Astrocyte (in vitro differentiated cells and primary cell): ENCODE measurements at regions not wholly inside any gene's neighbourhood (a gene's known extent, or its start where the extent isn't known, plus 50 kb on each side); places are given as distances from the start of the nearest gene placed in this dataset.

Experiments used
- DNase-seq: peaks from one replicate; pipeline ENCODE4 v3.0.0-alpha.2; 2010; ENCODE audit warnings: low read depth
- FAIRE-seq: peaks from 2 replicates; lab custom pipeline; 2011; peaks lifted over from hg19 to GRCh38; lab: Jason Lieb, UNC
- H2AFZ ChIP-seq: 2 replicates; pipeline ENCODE4 v1.6.0; 2012; ENCODE audit warnings: low read depth, low read length, inconsistent platforms
- H3K27ac ChIP-seq: 2 replicates; pipeline ENCODE4 v1.5.1; 2011; ENCODE audit warnings: low read depth, low read length, inconsistent platforms
- H3K27me3 ChIP-seq: 2 replicates; pipeline ENCODE4 v1.6.0; 2011; ENCODE audit warnings: low read length, inconsistent platforms; ENCODE audit not compliant: insufficient read depth
- H3K36me3 ChIP-seq: 2 replicates; pipeline ENCODE4 v1.5.1; 2011; ENCODE audit warnings: low read length, inconsistent platforms; ENCODE audit not compliant: insufficient read depth
- H3K4me1 ChIP-seq: 2 replicates; pipeline ENCODE4 v1.5.1; 2011; ENCODE audit warnings: low read length, inconsistent platforms; ENCODE audit not compliant: insufficient read depth
- H3K4me2 ChIP-seq: 2 replicates; pipeline ENCODE4 v1.6.0; 2012; ENCODE audit warnings: low read length, inconsistent platforms
- H3K4me3 ChIP-seq: 2 replicates; pipeline ENCODE4 v1.5.1; 2011; ENCODE audit warnings: low read depth, mild to moderate bottlenecking, low read length, inconsistent platforms; ENCODE audit not compliant: insufficient read depth
- H3K79me2 ChIP-seq: 2 replicates; pipeline ENCODE4 v1.6.0; 2012; ENCODE audit warnings: mild to moderate bottlenecking, low read length, inconsistent platforms; ENCODE audit not compliant: insufficient read depth
- H3K9ac ChIP-seq: 2 replicates; pipeline ENCODE4 v1.6.0; 2012; ENCODE audit warnings: mild to moderate bottlenecking, low read length, inconsistent platforms
- H3K9me3 ChIP-seq: 2 replicates; pipeline ENCODE4 v1.5.1; 2012; ENCODE audit warnings: low read depth, mild to moderate bottlenecking, low read length, inconsistent platforms; ENCODE audit not compliant: insufficient read depth
- H4K20me1 ChIP-seq: 2 replicates; pipeline ENCODE4 v1.6.0; 2012; ENCODE audit warnings: low read length, inconsistent platforms; ENCODE audit not compliant: insufficient read depth
- H3K27ac Mint-ChIP-seq: one replicate; pipeline ENCODE4 v1.8.0; 2021; ENCODE audit warnings: mild to moderate bottlenecking, mixed read lengths; ENCODE audit not compliant: unreplicated experiment
- H3K27me3 Mint-ChIP-seq: one replicate; pipeline ENCODE4 v1.8.0; 2021; ENCODE audit warnings: low read depth, mixed read lengths; ENCODE audit not compliant: unreplicated experiment
- H3K36me3 Mint-ChIP-seq: one replicate; pipeline ENCODE4 v1.8.0; 2021; ENCODE audit warnings: low read depth, mixed read lengths; ENCODE audit not compliant: unreplicated experiment
- H3K4me1 Mint-ChIP-seq: one replicate; pipeline ENCODE4 v1.8.0; 2021; ENCODE audit warnings: low read depth, mixed read lengths; ENCODE audit not compliant: unreplicated experiment
- H3K4me3 Mint-ChIP-seq: one replicate; pipeline ENCODE4 v1.8.0; 2021; ENCODE audit warnings: mild to moderate bottlenecking, moderate library complexity, mixed read lengths; ENCODE audit not compliant: unreplicated experiment
- H3K9me3 Mint-ChIP-seq: one replicate; pipeline ENCODE4 v1.8.0; 2021; ENCODE audit warnings: mild to moderate bottlenecking, mixed read lengths; ENCODE audit not compliant: unreplicated experiment
- CTCF ChIP-seq: IDR thresholded peaks from 2 replicates; pipeline ENCODE4 v1.5.1; 2011; ENCODE audit warnings: low read depth, mild to moderate bottlenecking, inconsistent platforms, low read length, moderate library complexity; ENCODE audit not compliant: insufficient read depth
- EZH2 ChIP-seq: IDR thresholded peaks from 2 replicates; pipeline ENCODE4 v1.6.1; 2012; ENCODE audit warnings: mild to moderate bottlenecking, low read length, inconsistent platforms; ENCODE audit not compliant: insufficient read depth

GRCh38 chr21:18023157-18023556 lies 204.0 kb upstream of the C21orf91 start:
- H3K27me3 ChIP-seq, result no peaks in the 10 kb centered on the region
- no peaks in the 10 kb centered on the region for H4K20me1 ChIP-seq
- no peak overlapping the region for H3K9ac ChIP-seq
- Mint-ChIP-seq H3K4me1 (no peaks in the 10 kb centered on the region), H3K4me3 (no peak overlapping the region), H3K9me3 (no peaks in the 10 kb centered on the region), H3K27me3 (no peaks in the 10 kb centered on the region), H3K27ac (no peak overlapping the region), H3K36me3 (no peaks in the 10 kb centered on the region)
- no peaks in the 10 kb centered on the region for H3K79me2 ChIP-seq
- no peak for DNase-seq
- FAIRE-seq, result no peak
- H2AFZ ChIP-seq, result no peak overlapping the region
- no peaks in the 10 kb centered on the region for H3K36me3 ChIP-seq
- H3K4me2 ChIP-seq, result no peak overlapping the region
- H3K9me3 ChIP-seq, result no peaks in the 10 kb centered on the region
- no peaks in the 10 kb centered on the region for H3K4me1 ChIP-seq
- H3K4me3 ChIP-seq, result no peak overlapping the region
- no peak for TF ChIP-seq CTCF
- TF ChIP-seq EZH2, result no peak
- no peak overlapping the region for H3K27ac ChIP-seq

GRCh38 chr21:18007121-18007520 lies 188.0 kb upstream of the C21orf91 start:
- Histone ChIP-seq H3K4me2 (no peak overlapping the region), H3K27me3 (no peaks in the 10 kb centered on the region), H3K79me2 (no peaks in the 10 kb centered on the region), H3K4me3 (no peak overlapping the region), H3K36me3 (no peaks in the 10 kb centered on the region), H2AFZ (no peak overlapping the region), H3K9ac (no peak overlapping the region), H4K20me1 (no peaks in the 10 kb centered on the region), H3K9me3 (no peaks in the 10 kb centered on the region), H3K27ac (no peak overlapping the region), H3K4me1 (no peaks in the 10 kb centered on the region)
- Mint-ChIP-seq H3K4me1 (no peaks in the 10 kb centered on the region), H3K27me3 (no peaks in the 10 kb centered on the region), H3K4me3 (no peak overlapping the region), H3K36me3 (no peaks in the 10 kb centered on the region), H3K27ac (no peak overlapping the region), H3K9me3 (no peaks in the 10 kb centered on the region)
- no peak for TF ChIP-seq EZH2
- no peak for TF ChIP-seq CTCF
- FAIRE-seq, result no peak
- no peak for DNase-seq

GRCh38 chr21:18006691-18007090 lies 187.5 kb upstream of the C21orf91 start:
- H3K27me3 Mint-ChIP-seq, result no peaks in the 10 kb centered on the region
- no peak overlapping the region for H3K27ac ChIP-seq
- FAIRE-seq (no peak), DNase-seq (no peak)
- no peak overlapping the region for H3K4me3 ChIP-seq
- no peaks in the 10 kb centered on the region for H3K4me1 Mint-ChIP-seq
- no peaks in the 10 kb centered on the region for H3K36me3 Mint-ChIP-seq
- no peaks in the 10 kb centered on the region for H3K4me1 ChIP-seq
- no peak overlapping the region for H3K4me2 ChIP-seq
- no peak overlapping the region for H3K4me3 Mint-ChIP-seq
- no peaks in the 10 kb centered on the region for H3K9me3 Mint-ChIP-seq
- H3K27ac Mint-ChIP-seq, result no peak overlapping the region
- H4K20me1 ChIP-seq, result no peaks in the 10 kb centered on the region
- no peak for TF ChIP-seq EZH2
- TF ChIP-seq CTCF, result no peak
- H3K79me2 ChIP-seq, result no peaks in the 10 kb centered on the region
- H2AFZ ChIP-seq, result no peak overlapping the region
- H3K9me3 ChIP-seq, result no peaks in the 10 kb centered on the region
- no peaks in the 10 kb centered on the region for H3K36me3 ChIP-seq
- H3K27me3 ChIP-seq, result no peaks in the 10 kb centered on the region
- H3K9ac ChIP-seq, result no peak overlapping the region
